A673 (cell line): ENCODE measurements at regions not wholly inside any gene's neighbourhood (a gene's known extent, or its start where the extent isn't known, plus 50 kb on each side); places are given as distances from the start of the nearest gene placed in this dataset.

Experiments
- EZH2 ChIP-seq: fragments of 200-600 bp; sonication (generic); IDR thresholded peaks from 2 replicates; pipeline ENCODE4 v1.6.1; 2017; ENCODE audit warnings: borderline replicate concordance, low read depth, mild to moderate bottlenecking, mixed read lengths, antibody characterized with exemption, low read length; ENCODE audit not compliant: poor library complexity, severe bottlenecking
- TF ChIP-seq, protein P1 (sequence below): fragments of 300-800, 200-600 bp; sonication (generic); conservative IDR thresholded peaks from 2 replicates; pipeline ENCODE4 v1.5.1; 2017; ENCODE audit warnings: low read depth, mild to moderate bottlenecking, antibody characterized with exemption, low read length, moderate library complexity, mixed read lengths

DNA sequence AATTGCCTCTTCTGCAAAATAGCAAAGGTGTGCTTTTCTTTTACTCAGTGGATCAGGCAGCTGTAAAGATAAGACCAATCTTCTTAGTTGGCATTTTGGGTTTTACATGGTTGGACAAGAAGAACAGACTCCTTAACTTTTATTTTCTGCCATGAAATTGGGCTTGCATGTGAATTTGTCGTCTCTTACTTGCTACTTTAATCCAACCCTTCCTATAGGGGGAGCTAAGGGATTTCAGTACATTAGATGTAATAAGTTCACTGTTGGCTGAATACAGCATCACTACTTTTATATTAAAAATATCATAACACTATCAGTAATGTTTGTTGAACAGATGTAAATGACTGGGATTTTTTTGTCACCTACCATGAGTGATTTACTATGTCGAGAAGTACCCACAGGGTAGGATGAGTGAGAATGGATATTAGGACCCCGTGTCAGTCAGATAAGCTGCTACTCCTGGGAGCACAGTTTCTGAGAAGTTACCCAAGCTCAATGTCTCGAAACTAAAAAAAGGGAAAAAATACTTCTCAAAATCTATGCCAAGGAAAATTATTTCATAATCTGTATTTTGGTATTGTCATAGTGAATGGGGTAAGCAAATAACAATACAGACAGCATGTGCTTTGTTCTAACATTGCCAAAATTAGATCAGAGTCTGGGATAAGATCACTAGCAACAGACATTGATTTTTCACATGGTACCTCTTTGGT is 127.4 kb upstream of the AGR3 start:
- TF ChIP-seq, protein P1, sequence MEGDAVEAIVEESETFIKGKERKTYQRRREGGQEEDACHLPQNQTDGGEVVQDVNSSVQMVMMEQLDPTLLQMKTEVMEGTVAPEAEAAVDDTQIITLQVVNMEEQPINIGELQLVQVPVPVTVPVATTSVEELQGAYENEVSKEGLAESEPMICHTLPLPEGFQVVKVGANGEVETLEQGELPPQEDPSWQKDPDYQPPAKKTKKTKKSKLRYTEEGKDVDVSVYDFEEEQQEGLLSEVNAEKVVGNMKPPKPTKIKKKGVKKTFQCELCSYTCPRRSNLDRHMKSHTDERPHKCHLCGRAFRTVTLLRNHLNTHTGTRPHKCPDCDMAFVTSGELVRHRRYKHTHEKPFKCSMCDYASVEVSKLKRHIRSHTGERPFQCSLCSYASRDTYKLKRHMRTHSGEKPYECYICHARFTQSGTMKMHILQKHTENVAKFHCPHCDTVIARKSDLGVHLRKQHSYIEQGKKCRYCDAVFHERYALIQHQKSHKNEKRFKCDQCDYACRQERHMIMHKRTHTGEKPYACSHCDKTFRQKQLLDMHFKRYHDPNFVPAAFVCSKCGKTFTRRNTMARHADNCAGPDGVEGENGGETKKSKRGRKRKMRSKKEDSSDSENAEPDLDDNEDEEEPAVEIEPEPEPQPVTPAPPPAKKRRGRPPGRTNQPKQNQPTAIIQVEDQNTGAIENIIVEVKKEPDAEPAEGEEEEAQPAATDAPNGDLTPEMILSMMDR: peak; percentile 55; the same call in 1 of the 2 replicates
- TF ChIP-seq EZH2: no peak
